Superior temporal gyrus (tissue), 1 donor: ENCODE measurements at regions not wholly inside any gene's neighbourhood (a gene's known extent, or its start where the extent isn't known, plus 50 kb on each side); places are given as distances from the start of the nearest gene placed in this dataset.

Experiments used
- DNase-seq: peaks from one replicate; pipeline ENCODE4 v3.0.0-alpha.2; 2016; ENCODE audit errors: extremely low spot score

GRCh38 chr5:3194271-3194670 is 401.4 kb upstream of the IRX1 start:
- DNase-seq = no peak

GRCh38 chr5:3191585-3191984 is 404.0 kb upstream of the IRX1 start:
- DNase-seq = no peak

GRCh38 chr5:3190930-3191329 is 404.7 kb upstream of the IRX1 start:
- no peak for DNase-seq

GRCh38 chr5:3190433-3190832 is 405.2 kb upstream of the IRX1 start:
- DNase-seq = no peak

- no peak for DNase-seq
Measured at GRCh38 chr5:3187771-3188425, 407.7 kb upstream of the IRX1 start.

- no peak for DNase-seq
Measured at GRCh38 chr5:3186736-3187405, 408.8 kb upstream of the IRX1 start.

GRCh38 chr5:3186156-3186555 is 409.5 kb upstream of the IRX1 start:
- no peak for DNase-seq

GRCh38 chr5:3185488-3185887 is 410.1 kb upstream of the IRX1 start:
- DNase-seq = no peak

- DNase-seq = no peak
Measured at GRCh38 chr5:3182133-3182876, 413.3 kb upstream of the IRX1 start.

- no peak for DNase-seq
Measured at GRCh38 chr5:3181671-3182070, 414.0 kb upstream of the IRX1 start.

GRCh38 chr5:3180636-3181035 is 415.0 kb upstream of the IRX1 start:
- DNase-seq = no peak

GRCh38 chr5:3179220-3179619 is 416.4 kb upstream of the IRX1 start:
- DNase-seq = no peak

GRCh38 chr5:3177338-3177737 is 418.3 kb upstream of the IRX1 start:
- DNase-seq = no peak

GRCh38 chr5:3175416-3175815 is 420.2 kb upstream of the IRX1 start:
- DNase-seq = no peak

GRCh38 chr5:3167473-3167872 is 416.0 kb upstream of the IRX2 start:
- DNase-seq = no peak

GRCh38 chr5:3163626-3164025 is 412.1 kb upstream of the IRX2 start:
- no peak for DNase-seq

- DNase-seq = no peak
Measured at GRCh38 chr5:3161672-3162071, 410.2 kb upstream of the IRX2 start.

- DNase-seq = no peak
Measured at GRCh38 chr5:3157214-3157613, 405.7 kb upstream of the IRX2 start.

- DNase-seq = no peak
Measured at GRCh38 chr5:3155717-3156116, 404.2 kb upstream of the IRX2 start.

- no peak for DNase-seq
Measured at GRCh38 chr5:3155046-3155445, 403.6 kb upstream of the IRX2 start.

- DNase-seq = no peak
Measured at GRCh38 chr5:3153906-3154305, 402.4 kb upstream of the IRX2 start.

- no peak for DNase-seq
Measured at GRCh38 chr5:3153226-3153858, 401.9 kb upstream of the IRX2 start.

GRCh38 chr5:3149899-3150298 is 398.4 kb upstream of the IRX2 start:
- DNase-seq = no peak
